HS-5 (cell line): ENCODE measurements at regions not wholly inside any gene's neighbourhood (a gene's known extent, or its start where the extent isn't known, plus 50 kb on each side); places are given as distances from the start of the nearest gene placed in this dataset.
"Not testable (repeated sequence)": the region's sequence is repeated elsewhere in the genome, so short reads cannot be mapped to it uniquely, and the experiment has no call there.

ENCODE experiments used
- DNase-seq: peaks from one replicate; pipeline ENCODE4 v3.0.0-alpha.2; 2012; ENCODE audit warnings: low read depth

DNA sequence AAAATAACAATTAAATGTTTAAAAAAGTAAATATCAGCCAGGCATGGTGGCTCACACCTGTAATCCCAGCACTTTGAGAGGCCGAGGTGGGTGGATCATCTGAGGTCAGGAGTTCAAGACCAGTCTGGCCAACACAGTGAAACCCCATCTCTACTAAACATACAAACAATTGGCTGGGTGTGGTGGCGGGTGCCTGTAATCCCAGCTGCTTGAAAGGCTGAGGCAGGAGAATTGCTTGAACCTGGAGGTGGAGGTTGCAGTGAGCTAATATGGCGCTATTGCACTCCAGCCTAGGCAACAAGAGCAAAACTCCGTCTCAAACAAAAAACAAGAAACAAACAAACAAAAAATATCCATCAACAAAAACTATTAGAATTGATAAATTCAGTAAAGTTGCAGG, 77.5 kb downstream of the SNX5 start:
- not testable (repeated sequence) for DNase-seq

- no peak for DNase-seq
These were observed 78.3 kb downstream of the SNX5 start for GRCh38 chr20:17890330-17890729.

DNA sequence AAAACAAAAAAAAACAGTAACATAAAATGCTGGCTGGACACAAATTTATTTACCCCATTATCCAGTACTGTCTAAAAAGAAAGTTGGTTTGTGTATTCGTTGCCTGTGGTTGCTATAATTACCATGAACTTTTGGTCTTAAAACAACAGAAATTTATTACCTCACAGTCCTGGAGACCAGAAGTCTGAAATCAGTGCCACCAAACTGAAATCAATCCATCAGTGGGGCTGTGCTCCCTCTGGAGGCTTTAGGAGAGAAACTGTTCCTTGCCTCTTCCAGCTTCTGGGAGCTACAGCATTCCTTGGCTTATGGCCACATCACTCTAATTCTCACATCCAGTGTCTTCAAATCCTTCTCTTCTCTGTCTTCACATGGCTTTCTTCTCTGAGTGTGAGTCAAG, 79.4 kb downstream of the SNX5 start:
- no peak for DNase-seq

DNA sequence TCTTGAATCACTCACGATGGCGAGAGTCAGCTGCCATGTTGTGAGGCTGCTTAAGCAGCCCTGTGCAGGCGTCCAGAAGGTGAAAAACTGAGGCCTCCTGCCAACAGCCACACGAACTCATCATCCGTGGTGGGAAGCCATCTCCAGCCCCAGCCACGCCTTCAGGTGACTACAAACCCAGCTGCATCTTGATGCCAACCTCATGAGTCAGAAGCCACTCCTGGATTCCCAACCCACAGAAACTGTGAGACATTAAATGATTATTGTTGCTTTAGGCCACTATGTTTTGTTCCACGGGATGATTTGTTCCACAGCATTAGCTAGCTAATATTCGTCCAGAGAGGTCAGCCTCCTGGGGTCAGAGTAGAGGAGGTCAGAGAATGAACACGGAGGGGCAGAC, 80.5 kb downstream of the SNX5 start:
- DNase-seq = no peak

GRCh38 chr20:17887331-17888030, 81.1 kb downstream of the SNX5 start:
- no peak for DNase-seq

DNA sequence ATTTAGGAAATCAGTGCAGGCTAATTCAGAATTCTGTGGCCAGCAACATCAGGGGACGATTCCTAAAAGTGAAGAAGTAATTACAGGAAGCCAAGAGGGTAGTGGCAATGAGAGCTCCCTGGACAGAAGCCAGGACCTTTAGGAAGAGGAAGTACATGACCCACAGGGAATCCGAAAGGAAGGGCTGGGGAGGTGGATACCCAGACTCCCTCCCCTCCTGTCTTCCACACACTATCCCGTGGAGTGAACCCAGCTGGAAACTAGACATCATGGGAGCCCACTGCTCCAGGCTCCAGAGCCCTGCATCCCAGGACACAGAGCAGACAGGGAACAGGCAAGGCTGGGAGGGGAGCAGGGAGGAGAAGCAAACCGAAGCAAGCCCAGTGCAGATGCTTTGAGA, 83.0 kb downstream of the SNX5 start:
- DNase-seq = no peak

DNA sequence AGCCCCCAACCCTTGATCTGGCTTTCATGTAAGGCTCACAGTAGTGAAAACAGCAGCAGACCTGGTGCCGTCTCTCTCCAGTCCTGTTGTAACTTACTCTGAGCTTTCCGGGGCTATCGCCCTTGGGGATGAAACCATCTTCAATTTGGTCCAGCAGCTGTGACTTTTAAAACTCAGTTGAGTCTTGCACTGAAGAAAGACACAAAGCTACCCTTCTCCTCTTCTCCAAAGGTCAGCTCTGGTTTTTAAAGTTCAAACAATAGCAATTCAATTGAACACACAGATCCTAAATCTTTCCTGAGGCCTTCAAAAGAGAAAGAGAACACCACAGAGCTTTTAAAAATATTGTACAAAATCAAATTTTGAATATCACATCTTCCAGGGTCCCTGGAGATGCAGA, 83.5 kb downstream of the SNX5 start:
- no peak for DNase-seq

- no peak for DNase-seq
These were observed 84.1 kb downstream of the SNX5 start for GRCh38 chr20:17884307-17885003.

DNA sequence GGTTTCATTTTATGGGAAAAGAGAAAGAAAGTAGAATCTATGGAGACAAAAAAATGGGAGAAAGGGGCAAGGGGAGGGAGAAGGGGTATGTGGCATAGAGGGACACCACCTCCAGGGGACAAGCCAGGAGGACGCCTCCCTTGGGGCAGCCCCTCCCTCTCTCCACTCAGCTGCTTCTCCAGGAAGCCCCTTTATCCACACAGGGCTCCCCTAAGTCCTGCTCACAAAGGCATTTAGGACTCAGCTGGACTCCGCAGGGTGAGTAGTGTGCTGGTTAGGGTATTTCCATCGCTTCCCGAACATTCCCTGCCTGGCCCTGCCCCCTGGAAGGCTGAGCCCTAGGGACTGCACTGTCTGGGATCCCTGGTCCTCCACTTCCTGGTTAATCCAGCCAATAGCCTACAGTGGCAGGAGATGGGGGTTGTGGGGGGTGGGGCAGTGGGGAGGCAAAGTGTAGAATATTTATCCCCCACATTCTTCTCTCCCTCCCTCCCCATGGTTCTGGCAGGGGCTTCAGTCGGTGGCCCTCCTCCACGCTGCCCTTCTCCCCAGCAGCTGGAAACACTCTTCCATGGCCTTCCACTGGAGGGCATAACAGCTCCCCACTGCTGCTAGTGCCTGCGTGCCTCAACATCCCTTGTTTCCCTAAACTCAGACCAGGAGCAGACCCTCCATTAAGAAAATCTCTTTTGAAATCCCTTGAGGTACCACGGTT, 84.8 kb downstream of the SNX5 start:
- DNase-seq = no peak

GRCh38 chr20:17882834-17883591, 85.6 kb downstream of the SNX5 start:
- DNase-seq = no peak

DNA sequence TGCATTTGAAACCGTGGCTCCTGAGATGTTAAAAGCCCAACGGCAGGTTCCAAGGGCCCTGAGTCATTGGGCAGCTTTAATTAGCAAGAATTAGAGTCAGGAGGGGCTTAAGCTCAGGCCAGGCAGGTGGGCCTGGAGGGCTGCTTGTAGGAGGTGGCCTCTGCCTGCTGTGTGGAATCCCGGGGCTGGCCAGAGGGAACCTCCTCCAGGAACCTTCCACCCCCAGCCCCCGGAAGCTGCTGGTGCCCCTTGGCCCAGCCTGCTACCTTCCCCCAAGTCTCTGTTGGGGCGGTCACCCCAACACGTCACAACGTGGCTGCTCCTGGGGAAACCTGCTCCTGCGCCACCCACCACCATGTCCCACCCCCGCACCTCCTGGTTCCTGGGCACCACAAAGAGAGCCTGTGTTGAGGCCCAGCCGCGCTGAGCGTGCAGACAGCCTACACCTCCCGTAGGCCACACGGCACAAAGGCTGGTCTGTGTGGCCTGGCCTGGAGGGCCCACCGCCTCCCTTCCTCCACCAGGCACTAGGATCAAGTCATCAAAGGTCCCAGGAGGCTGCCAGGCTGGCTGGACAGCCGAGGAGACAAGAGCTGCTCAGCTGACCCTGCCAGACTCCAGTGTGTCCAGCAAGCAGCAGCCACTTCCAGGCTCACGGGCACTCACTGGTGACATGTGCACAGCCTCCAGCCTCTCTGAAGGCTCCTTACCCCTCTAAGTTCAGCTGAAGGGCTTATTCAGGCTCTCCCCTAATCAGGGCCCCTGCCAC, 86.3 kb downstream of the SNX5 start:
- no peak for DNase-seq

DNA sequence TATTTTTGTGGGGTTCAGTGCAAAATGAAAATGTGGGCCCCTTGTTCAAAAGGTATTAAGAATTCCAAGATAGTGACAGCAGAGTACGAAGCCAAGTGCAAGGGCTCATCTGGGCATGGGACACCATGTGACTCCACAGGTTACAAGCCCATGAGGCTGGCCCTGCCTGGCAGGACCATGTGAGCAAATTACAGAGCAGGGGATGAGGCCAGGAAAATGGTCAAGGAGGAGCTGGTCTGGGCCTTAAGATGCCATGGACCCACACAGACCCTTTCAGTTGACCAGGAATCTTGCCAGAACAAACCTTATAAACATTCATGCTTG, 86.9 kb downstream of the SNX5 start:
- DNase-seq = no peak

- DNase-seq = no peak
These were observed 89.5 kb downstream of the SNX5 start for GRCh38 chr20:17878912-17879602.

GRCh38 chr20:17878069-17878911, 90.3 kb downstream of the SNX5 start:
- no peak for DNase-seq

DNA sequence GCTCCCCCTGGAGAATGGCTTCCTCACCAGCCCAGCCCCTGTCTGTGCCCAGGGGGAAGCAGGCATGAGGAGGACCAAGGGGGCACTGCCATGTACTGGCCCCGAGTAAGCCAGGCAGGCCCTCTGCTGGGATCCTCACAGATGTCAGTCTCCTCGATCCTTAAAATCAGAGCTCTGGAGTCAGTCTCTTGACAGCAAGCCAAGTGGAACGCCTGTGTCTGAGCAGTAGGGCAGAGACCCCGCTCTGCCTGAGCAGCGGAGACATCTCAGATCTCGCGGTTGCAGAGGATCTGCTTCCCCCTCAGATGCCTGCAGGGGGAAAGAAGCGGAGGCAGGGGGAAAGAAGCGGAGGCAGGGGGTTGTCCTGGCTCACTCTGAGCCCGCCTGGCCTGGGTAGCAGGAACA, 92.6 kb downstream of the SNX5 start:
- no peak for DNase-seq

GRCh38 chr20:17875106-17875980, 93.3 kb downstream of the SNX5 start:
- no peak for DNase-seq

DNA sequence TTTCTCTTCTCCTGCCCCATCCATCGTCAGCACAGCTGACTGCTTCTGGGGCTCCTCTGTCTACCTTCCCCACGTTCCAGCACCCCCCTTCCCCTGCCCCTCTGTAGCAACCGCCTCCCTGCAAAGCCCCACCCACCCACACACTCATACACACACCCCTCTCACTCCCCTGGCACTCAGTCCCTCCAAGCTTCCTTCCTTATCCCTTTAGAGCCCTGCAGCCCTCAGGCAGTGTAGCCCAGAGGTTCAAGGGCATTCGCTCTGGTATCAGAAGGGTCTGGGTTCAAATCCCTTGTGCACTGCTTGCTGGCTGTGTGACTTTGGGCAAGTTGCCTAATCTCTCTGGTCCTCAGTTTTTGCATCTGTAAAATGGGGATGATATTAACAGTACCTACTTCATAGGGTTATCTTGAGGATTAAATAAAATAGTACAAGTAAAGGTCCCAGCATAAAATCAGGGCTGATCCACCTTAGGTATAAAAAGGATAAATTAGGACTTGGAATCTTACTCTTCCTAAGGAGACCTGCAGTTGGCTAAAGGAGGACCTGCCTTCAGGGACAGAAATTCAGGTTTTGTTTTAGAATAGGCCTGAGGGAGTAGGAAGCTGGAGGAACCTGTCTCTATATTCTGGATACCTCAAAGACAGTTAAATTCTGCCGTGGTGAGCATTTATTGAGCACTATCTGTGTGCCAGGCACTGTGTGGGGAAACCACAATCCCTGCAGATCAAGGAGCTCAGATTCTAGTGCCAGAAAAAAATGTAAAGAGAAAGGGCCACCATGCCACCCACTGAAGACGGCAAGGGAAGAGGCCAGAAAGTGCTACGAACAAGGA, 94.1 kb downstream of the SNX5 start:
- no peak for DNase-seq
